ENCODE measurements at regions not wholly inside any gene's neighbourhood (a gene's known extent, or its start where the extent isn't known, plus 50 kb on each side); places are given as distances from the start of the nearest gene placed in this dataset.

GRCh38 chr3:34534013-34534412 is 735.6 kb downstream of the PDCD6IP start:
- ChIA-PET CTCF (no interaction called here), POLR2A (no interaction called here)
- intact Hi-C loops (cut with micrococcal nuclease; ENCODE audit: unreplicated experiment) = no loop called here
- in situ Hi-C loops (cut with HindIII; ENCODE audit: low pct_unique_long_range_greater_than_20kb, low sequenced_read_pairs) = no loop called here
- BruUV-seq (replicated peaks) = no TSS peak
- TF ChIP-seq, protein P1, sequence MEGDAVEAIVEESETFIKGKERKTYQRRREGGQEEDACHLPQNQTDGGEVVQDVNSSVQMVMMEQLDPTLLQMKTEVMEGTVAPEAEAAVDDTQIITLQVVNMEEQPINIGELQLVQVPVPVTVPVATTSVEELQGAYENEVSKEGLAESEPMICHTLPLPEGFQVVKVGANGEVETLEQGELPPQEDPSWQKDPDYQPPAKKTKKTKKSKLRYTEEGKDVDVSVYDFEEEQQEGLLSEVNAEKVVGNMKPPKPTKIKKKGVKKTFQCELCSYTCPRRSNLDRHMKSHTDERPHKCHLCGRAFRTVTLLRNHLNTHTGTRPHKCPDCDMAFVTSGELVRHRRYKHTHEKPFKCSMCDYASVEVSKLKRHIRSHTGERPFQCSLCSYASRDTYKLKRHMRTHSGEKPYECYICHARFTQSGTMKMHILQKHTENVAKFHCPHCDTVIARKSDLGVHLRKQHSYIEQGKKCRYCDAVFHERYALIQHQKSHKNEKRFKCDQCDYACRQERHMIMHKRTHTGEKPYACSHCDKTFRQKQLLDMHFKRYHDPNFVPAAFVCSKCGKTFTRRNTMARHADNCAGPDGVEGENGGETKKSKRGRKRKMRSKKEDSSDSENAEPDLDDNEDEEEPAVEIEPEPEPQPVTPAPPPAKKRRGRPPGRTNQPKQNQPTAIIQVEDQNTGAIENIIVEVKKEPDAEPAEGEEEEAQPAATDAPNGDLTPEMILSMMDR (IDR thresholded peaks at IDR 0.05) = no peak
- TF ChIP-seq POLR2AphosphoS5 (IDR thresholded peaks at IDR 0.05; ENCODE audit: low read depth, low read length) = no peak
- no peak for TF ChIP-seq TCF7L2 (IDR thresholded peaks at IDR 0.05; ENCODE audit: low read depth, low read length)
- TF ChIP-seq SIN3A (IDR thresholded peaks at IDR 0.05; ENCODE audit: borderline replicate concordance, insufficient read depth, low read depth, low read length) = no peak
- no peak for ATAC-seq
- no peaks in the 10 kb centered on the region for H3K36me3 ChIP-seq (ENCODE audit: control insufficient read depth, insufficient read depth, low read length)
- no peaks in the 10 kb centered on the region for H3K9me3 ChIP-seq (ENCODE audit: control insufficient read depth, insufficient read depth, low read depth, low read length)
- no peak for DNase-seq (ENCODE audit: low read depth, low spot score)
- no peak overlapping the region for H3K27ac ChIP-seq (ENCODE audit: low read length)
- no peak overlapping the region for H3K4me3 ChIP-seq (ENCODE audit: low read depth in 2 of 2, low read length in 2 of 2)
- no peaks in the 10 kb centered on the region for H3K4me1 ChIP-seq (ENCODE audit: control insufficient read depth, insufficient read depth, low read length)
- no peaks in the 10 kb centered on the region for H3K27me3 ChIP-seq (ENCODE audit: control insufficient read depth, insufficient read depth, low read length)

GRCh38 chr3:34544136-34544535 is 745.7 kb downstream of the PDCD6IP start:
- in situ Hi-C loops (cut with HindIII; ENCODE audit: low pct_unique_long_range_greater_than_20kb, low sequenced_read_pairs) = no loop called here
- TF ChIP-seq, protein P1 (IDR thresholded peaks at IDR 0.05) = no peak
- TF ChIP-seq SIN3A (IDR thresholded peaks at IDR 0.05; ENCODE audit: borderline replicate concordance, insufficient read depth, low read depth, low read length) (no peak), POLR2AphosphoS5 (IDR thresholded peaks at IDR 0.05; ENCODE audit: low read depth, low read length) (no peak), TCF7L2 (IDR thresholded peaks at IDR 0.05; ENCODE audit: low read depth, low read length) (no peak)
- TF ChIP-seq, protein P2, sequence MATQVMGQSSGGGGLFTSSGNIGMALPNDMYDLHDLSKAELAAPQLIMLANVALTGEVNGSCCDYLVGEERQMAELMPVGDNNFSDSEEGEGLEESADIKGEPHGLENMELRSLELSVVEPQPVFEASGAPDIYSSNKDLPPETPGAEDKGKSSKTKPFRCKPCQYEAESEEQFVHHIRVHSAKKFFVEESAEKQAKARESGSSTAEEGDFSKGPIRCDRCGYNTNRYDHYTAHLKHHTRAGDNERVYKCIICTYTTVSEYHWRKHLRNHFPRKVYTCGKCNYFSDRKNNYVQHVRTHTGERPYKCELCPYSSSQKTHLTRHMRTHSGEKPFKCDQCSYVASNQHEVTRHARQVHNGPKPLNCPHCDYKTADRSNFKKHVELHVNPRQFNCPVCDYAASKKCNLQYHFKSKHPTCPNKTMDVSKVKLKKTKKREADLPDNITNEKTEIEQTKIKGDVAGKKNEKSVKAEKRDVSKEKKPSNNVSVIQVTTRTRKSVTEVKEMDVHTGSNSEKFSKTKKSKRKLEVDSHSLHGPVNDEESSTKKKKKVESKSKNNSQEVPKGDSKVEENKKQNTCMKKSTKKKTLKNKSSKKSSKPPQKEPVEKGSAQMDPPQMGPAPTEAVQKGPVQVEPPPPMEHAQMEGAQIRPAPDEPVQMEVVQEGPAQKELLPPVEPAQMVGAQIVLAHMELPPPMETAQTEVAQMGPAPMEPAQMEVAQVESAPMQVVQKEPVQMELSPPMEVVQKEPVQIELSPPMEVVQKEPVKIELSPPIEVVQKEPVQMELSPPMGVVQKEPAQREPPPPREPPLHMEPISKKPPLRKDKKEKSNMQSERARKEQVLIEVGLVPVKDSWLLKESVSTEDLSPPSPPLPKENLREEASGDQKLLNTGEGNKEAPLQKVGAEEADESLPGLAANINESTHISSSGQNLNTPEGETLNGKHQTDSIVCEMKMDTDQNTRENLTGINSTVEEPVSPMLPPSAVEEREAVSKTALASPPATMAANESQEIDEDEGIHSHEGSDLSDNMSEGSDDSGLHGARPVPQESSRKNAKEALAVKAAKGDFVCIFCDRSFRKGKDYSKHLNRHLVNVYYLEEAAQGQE (IDR thresholded peaks at IDR 0.05; ENCODE audit: insufficient read depth in 1 of 2, low read depth in 2 of 2, low read length in 1 of 2) = no peak
- ATAC-seq (no peak), DNase-seq (ENCODE audit: low read depth, low spot score) (no peak)
- H3K9me3 ChIP-seq (ENCODE audit: control insufficient read depth, insufficient read depth, low read depth, low read length) = no peaks in the 10 kb centered on the region
- BruUV-seq (replicated peaks) = no TSS peak
- H3K27me3 ChIP-seq (ENCODE audit: control insufficient read depth, insufficient read depth, low read length) = no peaks in the 10 kb centered on the region
- ChIA-PET POLR2A (no interaction called here), CTCF (no interaction called here)
- H3K36me3 ChIP-seq (ENCODE audit: control insufficient read depth, insufficient read depth, low read length) = no peaks in the 10 kb centered on the region
- H3K4me1 ChIP-seq (ENCODE audit: control insufficient read depth, insufficient read depth, low read length) = no peaks in the 10 kb centered on the region
- intact Hi-C loops (cut with micrococcal nuclease; ENCODE audit: unreplicated experiment) = no loop called here
- no peak overlapping the region for H3K4me3 ChIP-seq (ENCODE audit: low read depth in 2 of 2, low read length in 2 of 2)
- no peak overlapping the region for H3K27ac ChIP-seq (ENCODE audit: low read length)
